ENCODE measurements at regions not wholly inside any gene's neighbourhood (a gene's known extent, or its start where the extent isn't known, plus 50 kb on each side); places are given as distances from the start of the nearest gene placed in this dataset.

- DNase-seq = no peak
Observed at GRCh38 chr1:5254131-5254725, 599.8 kb downstream of the AJAP1 start.

GRCh38 chr1:5253036-5253435, 598.6 kb downstream of the AJAP1 start:
- no peak for DNase-seq

GRCh38 chr1:5250336-5250735, 595.9 kb downstream of the AJAP1 start:
- DNase-seq = no peak

- DNase-seq = no peak
Observed at GRCh38 chr1:5245348-5245747, 590.9 kb downstream of the AJAP1 start.

GRCh38 chr1:5244631-5245285, 590.3 kb downstream of the AJAP1 start:
- DNase-seq = no peak

- no peak for DNase-seq
Observed at GRCh38 chr1:5242850-5243249, 588.4 kb downstream of the AJAP1 start.

GRCh38 chr1:5239911-5240310, 585.5 kb downstream of the AJAP1 start:
- DNase-seq = no peak

- DNase-seq = no peak
Observed at GRCh38 chr1:5238351-5239130, 584.1 kb downstream of the AJAP1 start.

GRCh38 chr1:5235355-5235899, 581.0 kb downstream of the AJAP1 start:
- no peak for DNase-seq

GRCh38 chr1:5232537-5232936, 578.1 kb downstream of the AJAP1 start:
- no peak for DNase-seq

GRCh38 chr1:5231541-5232315, 577.3 kb downstream of the AJAP1 start:
- DNase-seq = no peak

- DNase-seq = no peak
Observed at GRCh38 chr1:5227114-5227513, 572.7 kb downstream of the AJAP1 start.

GRCh38 chr1:5225707-5226704, 571.6 kb downstream of the AJAP1 start:
- DNase-seq = no peak

- no peak for DNase-seq
Observed at GRCh38 chr1:5223206-5223605, 568.8 kb downstream of the AJAP1 start.

GRCh38 chr1:5222626-5223025, 568.2 kb downstream of the AJAP1 start:
- no peak for DNase-seq

- DNase-seq = no peak
Observed at GRCh38 chr1:5221451-5221850, 567.0 kb downstream of the AJAP1 start.

- no peak for DNase-seq
Observed at GRCh38 chr1:5220821-5221220, 566.4 kb downstream of the AJAP1 start.

GRCh38 chr1:5220421-5220820, 566.0 kb downstream of the AJAP1 start:
- no peak for DNase-seq

- DNase-seq = no peak
Observed at GRCh38 chr1:5200006-5200405, 545.6 kb downstream of the AJAP1 start.

- no peak for DNase-seq
Observed at GRCh38 chr1:5198328-5198727, 543.9 kb downstream of the AJAP1 start.

- no peak for DNase-seq
Observed at GRCh38 chr1:5191470-5191869, 537.1 kb downstream of the AJAP1 start.

- no peak for DNase-seq
Observed at GRCh38 chr1:5189384-5189783, 535.0 kb downstream of the AJAP1 start.

Measured in activated naive CD4-positive, alpha-beta T cell treated with anti-CD3 and anti-CD28 coated beads, Interleukin-2, amount 50 U/mL, for 16 hours (primary cell).